ENCODE measurements at regions not wholly inside any gene's neighbourhood (a gene's known extent, or its start where the extent isn't known, plus 50 kb on each side); places are given as distances from the start of the nearest gene placed in this dataset.

- intact Hi-C loops (cut with micrococcal nuclease) = no loop called here
- no peaks in the 10 kb centered on the region for H3K27me3 ChIP-seq (ENCODE audit: control insufficient read depth, insufficient read depth, low read length)
- H3K27ac ChIP-seq (ENCODE audit: low read length) = no peak overlapping the region
- no peaks in the 10 kb centered on the region for H3K36me3 ChIP-seq (ENCODE audit: control insufficient read depth, insufficient read depth, low read length)
- ATAC-seq = no peak
- H3K9me3 ChIP-seq (ENCODE audit: control insufficient read depth, insufficient read depth, low read length) = no peaks in the 10 kb centered on the region
- H3K27me3 Mint-ChIP-seq (ENCODE audit: low read depth in 2 of 2) = peaks cover 9 to 32% of the 10 kb centered on the region in 2 donors
- no peaks in the 10 kb centered on the region for H3K4me1 ChIP-seq (ENCODE audit: control insufficient read depth, insufficient read depth, low read length)
- TF ChIP-seq, protein P1, sequence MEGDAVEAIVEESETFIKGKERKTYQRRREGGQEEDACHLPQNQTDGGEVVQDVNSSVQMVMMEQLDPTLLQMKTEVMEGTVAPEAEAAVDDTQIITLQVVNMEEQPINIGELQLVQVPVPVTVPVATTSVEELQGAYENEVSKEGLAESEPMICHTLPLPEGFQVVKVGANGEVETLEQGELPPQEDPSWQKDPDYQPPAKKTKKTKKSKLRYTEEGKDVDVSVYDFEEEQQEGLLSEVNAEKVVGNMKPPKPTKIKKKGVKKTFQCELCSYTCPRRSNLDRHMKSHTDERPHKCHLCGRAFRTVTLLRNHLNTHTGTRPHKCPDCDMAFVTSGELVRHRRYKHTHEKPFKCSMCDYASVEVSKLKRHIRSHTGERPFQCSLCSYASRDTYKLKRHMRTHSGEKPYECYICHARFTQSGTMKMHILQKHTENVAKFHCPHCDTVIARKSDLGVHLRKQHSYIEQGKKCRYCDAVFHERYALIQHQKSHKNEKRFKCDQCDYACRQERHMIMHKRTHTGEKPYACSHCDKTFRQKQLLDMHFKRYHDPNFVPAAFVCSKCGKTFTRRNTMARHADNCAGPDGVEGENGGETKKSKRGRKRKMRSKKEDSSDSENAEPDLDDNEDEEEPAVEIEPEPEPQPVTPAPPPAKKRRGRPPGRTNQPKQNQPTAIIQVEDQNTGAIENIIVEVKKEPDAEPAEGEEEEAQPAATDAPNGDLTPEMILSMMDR (IDR thresholded peaks at IDR 0.05) = no peak
- 66% methylated on average over 2 of the region's 3 CpGs for WGBS (ENCODE audit: insufficient coverage)
- DNase-seq = no peak
- H3K9me3 Mint-ChIP-seq = no peaks in the 10 kb centered on the region
- no peaks in the 10 kb centered on the region for H3K36me3 Mint-ChIP-seq
- no peak overlapping the region for H3K4me3 Mint-ChIP-seq
- H3K27ac Mint-ChIP-seq = no peak overlapping the region
- no peaks in the 10 kb centered on the region for H3K4me1 Mint-ChIP-seq
- no peak overlapping the region for H3K4me3 ChIP-seq (ENCODE audit: low read length)
Observed at GRCh38 chr3:41033956-41034519, 165.3 kb upstream of the CTNNB1 start.

- TF ChIP-seq, protein P1 (IDR thresholded peaks at IDR 0.05) = no peak
- intact Hi-C loops (cut with micrococcal nuclease) = no loop called here
Observed at GRCh38 chr3:41035456-41036022, 163.8 kb upstream of the CTNNB1 start.

DNA sequence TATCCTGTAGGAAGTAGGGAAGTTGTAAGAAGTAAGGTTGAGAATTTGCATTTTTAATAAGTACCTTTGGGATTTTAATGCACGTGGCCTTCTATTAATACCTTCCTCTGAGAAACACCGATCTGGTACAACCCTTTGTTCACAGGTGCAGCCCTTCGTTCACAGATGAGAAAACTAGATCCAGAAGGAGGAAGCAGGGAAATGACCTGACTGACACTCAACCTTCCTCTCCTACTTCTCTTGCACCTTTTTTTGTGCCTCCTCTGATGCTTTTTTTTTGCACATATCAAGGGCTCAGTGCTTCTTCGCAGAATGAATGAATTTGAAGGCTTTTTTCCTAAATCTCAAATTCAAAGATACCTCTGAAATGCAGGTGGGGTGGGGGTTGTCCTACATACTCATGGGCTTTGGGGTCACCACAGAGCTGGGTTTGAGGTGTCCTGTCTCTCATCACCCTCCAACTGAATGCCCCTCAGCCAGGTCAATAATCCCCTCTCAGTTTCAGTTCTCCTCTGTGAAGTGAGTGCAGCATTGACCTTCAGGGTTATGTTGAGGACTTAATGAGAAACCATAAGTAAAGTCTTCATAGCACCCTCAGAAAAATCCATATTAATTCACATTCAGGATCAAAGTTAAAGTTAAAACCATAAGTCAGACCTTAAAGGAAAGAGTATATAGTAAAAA is 161.5 kb upstream of the CTNNB1 start:
- intact Hi-C loops (cut with micrococcal nuclease) = no loop called here
- no peak overlapping the region for H3K4me3 Mint-ChIP-seq

More at GRCh38 chr3:41035456-41036022, 163.8 kb upstream of the CTNNB1 start:
- Mint-ChIP-seq H3K4me3 (no peak overlapping the region), H3K27ac (no peak overlapping the region), H3K36me3 (no peaks in the 10 kb centered on the region), H3K27me3 (ENCODE audit: low read depth in 2 of 2) (peaks cover 6 to 42% of the 10 kb centered on the region in 2 donors), H3K4me1 (no peaks in the 10 kb centered on the region), H3K9me3 (no peaks in the 10 kb centered on the region)
- Histone ChIP-seq H3K27me3 (ENCODE audit: control insufficient read depth, insufficient read depth, low read length) (no peaks in the 10 kb centered on the region), H3K4me3 (ENCODE audit: low read length) (no peak overlapping the region), H3K4me1 (ENCODE audit: control insufficient read depth, insufficient read depth, low read length) (no peaks in the 10 kb centered on the region), H3K9me3 (ENCODE audit: control insufficient read depth, insufficient read depth, low read length) (no peaks in the 10 kb centered on the region), H3K36me3 (ENCODE audit: control insufficient read depth, insufficient read depth, low read length) (no peaks in the 10 kb centered on the region), H3K27ac (ENCODE audit: low read length) (no peak overlapping the region)
- DNase-seq (no peak), ATAC-seq (no peak)
- WGBS (ENCODE audit: insufficient coverage) = 67% methylated on average over 2 of the region's 2 CpGs

More for the DNA sequence above, 161.5 kb upstream of the CTNNB1 start:
- Mint-ChIP-seq H3K27ac (no peak overlapping the region), H3K9me3 (no peaks in the 10 kb centered on the region), H3K27me3 (ENCODE audit: low read depth in 2 of 2) (peaks cover 6 to 46% of the 10 kb centered on the region in 2 donors), H3K36me3 (no peaks in the 10 kb centered on the region), H3K4me1 (no peaks in the 10 kb centered on the region)
- Histone ChIP-seq H3K27me3 (ENCODE audit: control insufficient read depth, insufficient read depth, low read length) (no peaks in the 10 kb centered on the region), H3K4me1 (ENCODE audit: control insufficient read depth, insufficient read depth, low read length) (no peaks in the 10 kb centered on the region), H3K4me3 (ENCODE audit: low read length) (no peak overlapping the region), H3K27ac (ENCODE audit: low read length) (no peak overlapping the region), H3K36me3 (ENCODE audit: control insufficient read depth, insufficient read depth, low read length) (no peaks in the 10 kb centered on the region), H3K9me3 (ENCODE audit: control insufficient read depth, insufficient read depth, low read length) (no peaks in the 10 kb centered on the region)
- ATAC-seq (no peak), DNase-seq (no peak)
- TF ChIP-seq, protein P1 (IDR thresholded peaks at IDR 0.05) = no peak
- WGBS (ENCODE audit: insufficient coverage) = 77% methylated on average over 3 of the region's 4 CpGs

All from natural killer cell (primary cell).